Vagina (tissue), 2 donors: ENCODE measurements at regions not wholly inside any gene's neighbourhood (a gene's known extent, or its start where the extent isn't known, plus 50 kb on each side); places are given as distances from the start of the nearest gene placed in this dataset.
"Not testable (repeated sequence)": the region's sequence is repeated elsewhere in the genome, so short reads cannot be mapped to it uniquely, and the experiment has no call there.

Experiments used
- DNase-seq, 2 donors: peaks; one replicate each; pipeline ENCODE4 v3.0.0-alpha.2; 2017; ENCODE audit errors: extremely low spot score in 2 of 2
- H3K27ac ChIP-seq: fragments of 200-600 bp; sonication (generic); one replicate; pipeline ENCODE4 v1.5.1; 2019
- H3K27me3 ChIP-seq: fragments of 200-600 bp; sonication (generic); one replicate; pipeline ENCODE4 v1.5.1; 2019
- H3K36me3 ChIP-seq, 2 donors: fragments of 200-600 bp; sonication (generic); one replicate each; pipeline ENCODE4 v1.5.1; 2017 to 2019
- H3K4me1 ChIP-seq: fragments of 200-600 bp; sonication (generic); one replicate; pipeline ENCODE4 v1.5.1; 2019
- H3K4me3 ChIP-seq, 2 donors: fragments of 200-600 bp; sonication (generic); 1 replicate in 1 of 2; 2 replicates in 1 of 2; pipeline ENCODE4 v1.5.1; 2016 to 2019
- H3K9me3 ChIP-seq: fragments of 200-600 bp; sonication (generic); one replicate; pipeline ENCODE4 v1.5.1; 2019
- CTCF ChIP-seq, 3 experiments: fragments of 450-650 bp in 2 of 3; fragments of 200-600 bp in 1 of 3; sonication (generic) in 1 of 3; IDR thresholded peaks; one replicate each; pipeline ENCODE4 v1.5.1; 2017 to 2019; ENCODE audit warnings: antibody characterized with exemption in 3 of 3, mild to moderate bottlenecking in 2 of 3, moderate library complexity in 2 of 3
- POLR2A ChIP-seq, 2 donors: fragments of 450-650 bp; IDR thresholded peaks; one replicate each; pipeline ENCODE4 v1.6.1; 2017; ENCODE audit warnings: antibody characterized with exemption in 2 of 2, mild to moderate bottlenecking in 2 of 2, moderate library complexity in 2 of 2
- POLR2AphosphoS5 ChIP-seq, 2 donors: sonication (generic); formaldehyde crosslinking; IDR thresholded peaks; one replicate each; pipeline ENCODE4 v1.9.0; 2017; ENCODE audit warnings: antibody characterized with exemption in 2 of 2, mild to moderate bottlenecking in 2 of 2, low read depth in 1 of 2; ENCODE audit not compliant: insufficient read depth in 1 of 2
- intact Hi-C: fragments of 100-400 bp; cut with DNase I; formaldehyde crosslinking; loops from one replicate; pipeline ENCODE4 v1.15.1; 2023

- H3K4me1 ChIP-seq, result no peaks in the 10 kb centered on the region
- H3K27me3 ChIP-seq, result no peaks in the 10 kb centered on the region
- H3K4me3 ChIP-seq, result no peak overlapping the region
- no peak overlapping the region for H3K27ac ChIP-seq
- no peak for DNase-seq
- no peaks in the 10 kb centered on the region for H3K36me3 ChIP-seq
- intact Hi-C loops, result no loop called here
- no peak for TF ChIP-seq POLR2A (IDR thresholded peaks at IDR 0.05)
- TF ChIP-seq POLR2AphosphoS5 (IDR thresholded peaks at IDR 0.05; ENCODE audit: insufficient read depth in 1 of 2, low read depth in 1 of 2), result no peak
- TF ChIP-seq CTCF (IDR thresholded peaks at IDR 0.05), result no peak
- H3K9me3 ChIP-seq, result no peaks in the 10 kb centered on the region
These were observed 70.3 kb upstream of the PRMT8 start for GRCh38 chr12:3420693-3421092.

- Histone ChIP-seq H3K9me3 (no peaks in the 10 kb centered on the region), H3K27me3 (no peaks in the 10 kb centered on the region)
These were observed 69.6 kb upstream of the PRMT8 start for GRCh38 chr12:3421191-3421978.

GRCh38 chr12:3424796-3425195 is 66.2 kb upstream of the PRMT8 start:
- H3K36me3 ChIP-seq, H3K4me1 ChIP-seq, H3K9me3 ChIP-seq, H3K4me3 ChIP-seq, intact Hi-C loops, DNase-seq, H3K27ac ChIP-seq, H3K27me3 ChIP-seq: not testable (repeated sequence)

More at GRCh38 chr12:3421191-3421978, 69.6 kb upstream of the PRMT8 start:
- DNase-seq, result no peak
- Histone ChIP-seq H3K4me3 (no peak overlapping the region), H3K4me1 (no peaks in the 10 kb centered on the region), H3K36me3 (no peaks in the 10 kb centered on the region), H3K27ac (no peak overlapping the region)
- intact Hi-C loops, result no loop called here
- TF ChIP-seq POLR2A (IDR thresholded peaks at IDR 0.05), result no peak
- TF ChIP-seq POLR2AphosphoS5 (IDR thresholded peaks at IDR 0.05; ENCODE audit: insufficient read depth in 1 of 2, low read depth in 1 of 2), result no peak
- TF ChIP-seq CTCF (IDR thresholded peaks at IDR 0.05), result no peak

GRCh38 chr12:3427956-3428355 is 63.0 kb upstream of the PRMT8 start:
- no peak for DNase-seq
- Histone ChIP-seq H3K27me3 (no peaks in the 10 kb centered on the region), H3K4me3 (no peak overlapping the region), H3K27ac (no peak overlapping the region), H3K9me3 (no peaks in the 10 kb centered on the region), H3K4me1 (no peaks in the 10 kb centered on the region), H3K36me3 (no peaks in the 10 kb centered on the region)
- intact Hi-C loops, result no loop called here
- TF ChIP-seq CTCF (IDR thresholded peaks at IDR 0.05), result no peak
- TF ChIP-seq POLR2AphosphoS5 (IDR thresholded peaks at IDR 0.05; ENCODE audit: insufficient read depth in 1 of 2, low read depth in 1 of 2), result no peak
- TF ChIP-seq POLR2A (IDR thresholded peaks at IDR 0.05), result no peak

GRCh38 chr12:3428631-3429030 is 62.4 kb upstream of the PRMT8 start:
- no peak for DNase-seq
- Histone ChIP-seq H3K9me3 (no peaks in the 10 kb centered on the region), H3K4me3 (no peak overlapping the region), H3K27ac (no peak overlapping the region), H3K4me1 (no peaks in the 10 kb centered on the region), H3K27me3 (no peaks in the 10 kb centered on the region), H3K36me3 (no peaks in the 10 kb centered on the region)
- TF ChIP-seq CTCF (IDR thresholded peaks at IDR 0.05), result no peak
- no peak for TF ChIP-seq POLR2AphosphoS5 (IDR thresholded peaks at IDR 0.05; ENCODE audit: insufficient read depth in 1 of 2, low read depth in 1 of 2)
- no peak for TF ChIP-seq POLR2A (IDR thresholded peaks at IDR 0.05)
- intact Hi-C loops, result no loop called here

GRCh38 chr12:3429523-3429922 is 61.5 kb upstream of the PRMT8 start:
- H3K4me3 ChIP-seq, H3K36me3 ChIP-seq, H3K4me1 ChIP-seq, DNase-seq, intact Hi-C loops, H3K27me3 ChIP-seq, H3K27ac ChIP-seq, H3K9me3 ChIP-seq: not testable (repeated sequence)
